ENCODE measurements at regions not wholly inside any gene's neighbourhood (a gene's known extent, or its start where the extent isn't known, plus 50 kb on each side); places are given as distances from the start of the nearest gene placed in this dataset.

DNA sequence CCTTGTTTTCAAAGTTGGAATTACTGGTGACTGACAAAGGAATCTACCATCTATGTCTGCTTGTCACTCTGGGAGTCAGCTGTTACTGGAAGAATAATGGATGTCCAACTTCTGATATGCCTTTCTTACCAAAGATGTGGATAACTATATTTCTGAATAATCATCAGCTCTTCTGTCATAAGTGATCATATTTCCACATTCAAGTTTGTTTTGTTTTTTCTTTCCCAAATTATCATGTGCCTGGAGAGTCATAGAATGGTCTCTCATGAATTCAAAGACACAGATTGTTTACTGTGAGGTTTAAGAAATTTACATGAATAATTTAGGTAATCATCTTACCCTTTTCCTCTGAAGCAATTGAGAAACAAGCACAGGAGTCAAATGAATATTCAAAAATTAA lies 986.7 kb upstream of the CDH2 start:
- H2AFZ ChIP-seq (ENCODE audit: low read length), result no peak overlapping the region
- H3K4me1 ChIP-seq (ENCODE audit: control insufficient read depth, extremely low read depth, insufficient read depth, low read length), result peaks cover 17% of the 10 kb centered on the region
- no peaks in the 10 kb centered on the region for H4K20me1 ChIP-seq (ENCODE audit: control insufficient read depth, extremely low read depth, insufficient read depth, low read length)
- no peak overlapping the region for H3K9ac ChIP-seq (ENCODE audit: insufficient read depth, low read length)
- H3K27ac ChIP-seq (ENCODE audit: insufficient read depth, low read length), result peak overlapping the region; percentile 94
- no peaks in the 10 kb centered on the region for H3K79me2 ChIP-seq (ENCODE audit: control insufficient read depth, insufficient read depth, low read length)
- no peaks in the 10 kb centered on the region for H3K27me3 ChIP-seq (ENCODE audit: control insufficient read depth, insufficient read depth, low read length)
- peak overlapping the region; percentile 59 for H3K4me2 ChIP-seq (ENCODE audit: extremely low read depth, insufficient read depth, low read length)
- no peak overlapping the region for H3K4me3 ChIP-seq (replicated peaks in 1 of 4; ENCODE audit: control extremely low read depth in 1 of 4, insufficient read depth in 1 of 4, low read depth in 3 of 4, low read length in 4 of 4)
- no peaks in the 10 kb centered on the region for H3K9me3 ChIP-seq (ENCODE audit: control insufficient read depth, insufficient read depth, low read depth, low read length)
- TF ChIP-seq, protein P1, sequence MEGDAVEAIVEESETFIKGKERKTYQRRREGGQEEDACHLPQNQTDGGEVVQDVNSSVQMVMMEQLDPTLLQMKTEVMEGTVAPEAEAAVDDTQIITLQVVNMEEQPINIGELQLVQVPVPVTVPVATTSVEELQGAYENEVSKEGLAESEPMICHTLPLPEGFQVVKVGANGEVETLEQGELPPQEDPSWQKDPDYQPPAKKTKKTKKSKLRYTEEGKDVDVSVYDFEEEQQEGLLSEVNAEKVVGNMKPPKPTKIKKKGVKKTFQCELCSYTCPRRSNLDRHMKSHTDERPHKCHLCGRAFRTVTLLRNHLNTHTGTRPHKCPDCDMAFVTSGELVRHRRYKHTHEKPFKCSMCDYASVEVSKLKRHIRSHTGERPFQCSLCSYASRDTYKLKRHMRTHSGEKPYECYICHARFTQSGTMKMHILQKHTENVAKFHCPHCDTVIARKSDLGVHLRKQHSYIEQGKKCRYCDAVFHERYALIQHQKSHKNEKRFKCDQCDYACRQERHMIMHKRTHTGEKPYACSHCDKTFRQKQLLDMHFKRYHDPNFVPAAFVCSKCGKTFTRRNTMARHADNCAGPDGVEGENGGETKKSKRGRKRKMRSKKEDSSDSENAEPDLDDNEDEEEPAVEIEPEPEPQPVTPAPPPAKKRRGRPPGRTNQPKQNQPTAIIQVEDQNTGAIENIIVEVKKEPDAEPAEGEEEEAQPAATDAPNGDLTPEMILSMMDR (conservative IDR thresholded peaks at IDR 0.05 in 1 of 2, IDR thresholded peaks at IDR 0.05 in 1 of 2; ENCODE audit: low read depth in 1 of 2, low read length in 2 of 2), result no peak
- no peak for TF ChIP-seq EZH2 (IDR thresholded peaks at IDR 0.05; ENCODE audit: low read length, missing control alignments)
- DNase-seq (ENCODE audit: low read depth in 2 of 2), result no peak
- H3K36me3 ChIP-seq (ENCODE audit: control insufficient read depth, insufficient read depth, low read length), result no peaks in the 10 kb centered on the region

DNA sequence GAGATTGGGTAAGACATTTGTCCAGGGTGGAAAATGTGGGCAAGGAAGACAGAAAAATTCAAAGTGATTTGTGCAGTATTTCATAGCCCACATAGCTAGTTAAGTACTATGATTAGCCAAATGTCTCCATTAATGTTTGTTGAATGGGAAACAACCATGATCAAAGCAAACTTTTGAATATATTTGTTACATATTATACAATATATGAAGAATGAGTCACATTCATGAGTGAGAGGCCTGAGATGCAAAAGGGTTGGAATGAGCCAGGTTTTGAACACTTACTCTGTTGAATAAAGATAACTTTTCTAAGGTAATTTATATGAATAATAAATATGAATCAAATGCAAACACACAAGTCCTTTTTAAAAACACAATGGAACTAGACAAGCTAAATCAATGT lies 984.5 kb upstream of the CDH2 start:
- no peak overlapping the region for H3K9ac ChIP-seq (ENCODE audit: insufficient read depth, low read length)
- no peak overlapping the region for H3K4me3 ChIP-seq (replicated peaks in 1 of 4; ENCODE audit: control extremely low read depth in 1 of 4, insufficient read depth in 1 of 4, low read depth in 3 of 4, low read length in 4 of 4)
- H4K20me1 ChIP-seq (ENCODE audit: control insufficient read depth, extremely low read depth, insufficient read depth, low read length), result no peaks in the 10 kb centered on the region
- H3K9me3 ChIP-seq (ENCODE audit: control insufficient read depth, insufficient read depth, low read depth, low read length), result no peaks in the 10 kb centered on the region
- H3K27ac ChIP-seq (ENCODE audit: insufficient read depth, low read length), result no peak overlapping the region
- DNase-seq (ENCODE audit: low read depth in 2 of 2), result no peak
- H3K4me2 ChIP-seq (ENCODE audit: extremely low read depth, insufficient read depth, low read length), result no peak overlapping the region
- TF ChIP-seq, protein P1 (conservative IDR thresholded peaks at IDR 0.05 in 1 of 2, IDR thresholded peaks at IDR 0.05 in 1 of 2; ENCODE audit: low read depth in 1 of 2, low read length in 2 of 2), result no peak
- no peak for TF ChIP-seq EZH2 (IDR thresholded peaks at IDR 0.05; ENCODE audit: low read length, missing control alignments)
- H2AFZ ChIP-seq (ENCODE audit: low read length), result no peak overlapping the region
- H3K4me1 ChIP-seq (ENCODE audit: control insufficient read depth, extremely low read depth, insufficient read depth, low read length), result peaks cover 19% of the 10 kb centered on the region
- no peaks in the 10 kb centered on the region for H3K27me3 ChIP-seq (ENCODE audit: control insufficient read depth, insufficient read depth, low read length)
- H3K79me2 ChIP-seq (ENCODE audit: control insufficient read depth, insufficient read depth, low read length), result no peaks in the 10 kb centered on the region
- H3K36me3 ChIP-seq (ENCODE audit: control insufficient read depth, insufficient read depth, low read length), result no peaks in the 10 kb centered on the region

DNA sequence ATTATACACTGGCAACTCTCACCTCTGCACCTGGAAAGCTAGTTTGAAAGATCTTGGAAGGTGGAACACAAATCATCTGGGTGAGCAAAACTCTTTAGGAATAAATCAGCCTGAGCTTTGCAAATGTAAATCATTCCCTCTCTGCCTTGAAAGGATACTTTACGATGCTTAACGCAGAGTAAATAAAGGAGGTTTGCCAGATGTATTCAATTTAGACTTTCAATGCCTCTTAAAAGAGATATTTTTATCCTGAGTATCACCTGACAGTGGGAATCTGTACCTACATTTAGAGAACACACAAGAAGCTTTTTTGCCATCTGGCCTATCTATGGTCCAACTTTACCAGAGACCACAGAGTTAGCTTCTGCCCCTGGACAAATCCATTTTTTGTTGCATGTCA lies 983.2 kb upstream of the CDH2 start:
- Histone ChIP-seq H4K20me1 (ENCODE audit: control insufficient read depth, extremely low read depth, insufficient read depth, low read length) (no peaks in the 10 kb centered on the region), H3K36me3 (ENCODE audit: control insufficient read depth, insufficient read depth, low read length) (no peaks in the 10 kb centered on the region), H3K4me1 (ENCODE audit: control insufficient read depth, extremely low read depth, insufficient read depth, low read length) (peaks cover 18% of the 10 kb centered on the region), H3K27me3 (ENCODE audit: control insufficient read depth, insufficient read depth, low read length) (no peaks in the 10 kb centered on the region), H3K79me2 (ENCODE audit: control insufficient read depth, insufficient read depth, low read length) (no peaks in the 10 kb centered on the region), H3K4me3 (replicated peaks in 1 of 4; ENCODE audit: control extremely low read depth in 1 of 4, insufficient read depth in 1 of 4, low read depth in 3 of 4, low read length in 4 of 4) (no peak overlapping the region), H3K27ac (ENCODE audit: insufficient read depth, low read length) (no peak overlapping the region), H3K9ac (ENCODE audit: insufficient read depth, low read length) (no peak overlapping the region), H3K4me2 (ENCODE audit: extremely low read depth, insufficient read depth, low read length) (no peak overlapping the region), H2AFZ (ENCODE audit: low read length) (no peak overlapping the region), H3K9me3 (ENCODE audit: control insufficient read depth, insufficient read depth, low read depth, low read length) (no peaks in the 10 kb centered on the region)
- DNase-seq (ENCODE audit: low read depth in 2 of 2), result peak in 1 of 2 donors; percentile 23
- TF ChIP-seq, protein P1 (conservative IDR thresholded peaks at IDR 0.05 in 1 of 2, IDR thresholded peaks at IDR 0.05 in 1 of 2; ENCODE audit: low read depth in 1 of 2, low read length in 2 of 2), result no peak
- no peak for TF ChIP-seq EZH2 (IDR thresholded peaks at IDR 0.05; ENCODE audit: low read length, missing control alignments)

Measured in fibroblast of lung (primary cell).